ENCODE measurements at regions not wholly inside any gene's neighbourhood (a gene's known extent, or its start where the extent isn't known, plus 50 kb on each side); places are given as distances from the start of the nearest gene placed in this dataset.
"Not testable (repeated sequence)": the region's sequence is repeated elsewhere in the genome, so short reads cannot be mapped to it uniquely, and the experiment has no call there.

GRCh38 chrX:51047950-51048349 is 137.4 kb downstream of the BMP15 start:
- POLR2A ChIA-PET: no interaction called here
- TF ChIP-seq CTCF (IDR thresholded peaks at IDR 0.05; ENCODE audit: control extremely low read depth, extremely low read depth, low read depth, missing control alignments): no peak
- DNase-seq (ENCODE audit: extremely low spot score): no peak
- CTCF ChIA-PET: interaction anchor here (1.2 kb wide), 1 partner anchor 357 kb away, joined by 3 read pairs; no protein-coding TSS in a partner anchor

GRCh38 chrX:51053741-51054140 is 143.2 kb downstream of the BMP15 start:
- DNase-seq (ENCODE audit: extremely low spot score): no peak
- TF ChIP-seq CTCF (IDR thresholded peaks at IDR 0.05; ENCODE audit: control extremely low read depth, extremely low read depth, low read depth, missing control alignments): no peak
- CTCF ChIA-PET: no interaction called here
- POLR2A ChIA-PET: no interaction called here

- no peak for TF ChIP-seq CTCF (IDR thresholded peaks at IDR 0.05; ENCODE audit: control extremely low read depth, extremely low read depth, low read depth, missing control alignments)
- DNase-seq (ENCODE audit: extremely low spot score): no peak
- CTCF ChIA-PET: no interaction called here
- POLR2A ChIA-PET: no interaction called here
Observed at GRCh38 chrX:51098046-51098445, 187.5 kb downstream of the BMP15 start.

DNA sequence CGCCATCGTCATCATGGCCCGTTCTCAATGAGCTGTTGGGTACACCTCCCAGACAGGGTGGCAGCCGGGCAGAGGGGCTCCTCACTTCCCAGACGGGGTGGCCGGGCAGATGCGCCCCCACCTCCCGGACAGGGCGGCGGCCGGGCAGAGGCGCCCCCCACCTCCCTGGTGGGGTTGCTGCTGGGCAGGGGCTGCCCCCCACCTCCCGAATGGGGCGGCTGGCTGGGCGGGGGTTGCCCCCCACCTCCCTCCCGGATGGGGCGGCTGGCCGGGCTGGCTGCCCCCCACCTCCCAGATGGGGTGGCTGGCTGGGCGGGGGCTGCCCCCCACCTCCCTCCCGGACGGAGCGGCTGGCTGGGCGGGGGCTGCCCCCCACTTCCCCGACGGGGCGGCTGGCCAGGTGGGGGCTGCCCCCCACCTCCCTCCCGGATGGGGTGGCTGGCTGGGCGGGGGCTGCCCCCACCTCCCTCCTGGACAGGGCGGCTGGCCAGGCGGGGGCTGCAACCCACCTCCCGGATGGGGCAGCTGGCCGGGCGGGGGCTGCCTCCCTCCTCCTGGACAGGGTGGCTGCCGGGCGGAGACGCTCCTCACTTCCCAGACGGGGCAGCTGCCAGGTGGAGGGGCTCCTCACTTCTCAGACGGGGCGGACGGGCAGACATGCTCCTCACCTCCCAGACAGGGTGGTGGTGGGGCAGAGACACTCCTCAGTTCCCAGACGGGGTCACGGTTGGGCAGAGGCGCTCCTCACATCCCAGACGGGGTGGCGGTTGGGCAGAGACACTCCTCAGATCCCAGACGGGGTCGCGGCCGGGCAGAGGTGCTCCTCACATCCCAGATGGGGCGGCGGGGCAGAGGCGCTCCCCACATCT is 208.8 kb downstream of the BMP15 start:
- DNase-seq (ENCODE audit: extremely low spot score); POLR2A ChIA-PET; CTCF ChIA-PET: not testable (repeated sequence)

- DNase-seq (ENCODE audit: extremely low spot score); CTCF ChIA-PET; POLR2A ChIA-PET: not testable (repeated sequence)
Observed at GRCh38 chrX:51125743-51126142, 206.9 kb upstream of the NUDT10 start.

DNA sequence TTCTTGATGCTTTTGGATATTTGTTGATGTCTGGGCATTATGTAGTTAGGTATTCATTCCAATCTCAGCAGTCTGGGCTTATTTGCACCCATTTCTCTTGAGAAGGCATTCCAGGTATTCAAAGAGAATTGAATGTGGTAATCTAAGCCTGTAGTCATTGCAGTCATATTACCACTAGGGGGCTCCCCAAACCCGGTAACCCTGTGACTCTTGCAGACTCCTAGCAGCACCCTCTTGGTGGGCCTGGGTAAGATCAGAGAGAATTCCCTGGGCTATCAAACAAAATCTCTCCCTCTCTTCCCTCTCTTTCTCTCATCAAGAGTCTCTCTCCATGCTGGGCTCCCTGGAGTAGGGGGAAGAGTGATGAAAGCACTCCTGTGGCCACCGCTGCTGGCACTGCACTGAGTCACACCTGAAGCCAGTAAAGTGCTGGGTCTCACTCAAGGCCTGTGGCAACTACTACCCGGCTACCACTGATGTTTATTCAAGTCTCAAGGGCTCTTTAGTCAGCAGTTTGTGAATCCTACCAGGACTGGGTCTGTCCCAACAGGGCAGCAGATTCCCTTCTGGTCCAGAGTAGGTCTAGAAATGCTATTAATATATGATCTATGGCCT is 187.7 kb upstream of the NUDT10 start:
- POLR2A ChIA-PET: no interaction called here
- DNase-seq (ENCODE audit: extremely low spot score): peak; percentile 21
- TF ChIP-seq CTCF (IDR thresholded peaks at IDR 0.05; ENCODE audit: control extremely low read depth, extremely low read depth, low read depth, missing control alignments): peak; percentile 38
- CTCF ChIA-PET: interaction anchor here (1.2 kb wide), 1 partner anchor 10 kb away, joined by 4 read pairs; no protein-coding TSS in a partner anchor

DNA sequence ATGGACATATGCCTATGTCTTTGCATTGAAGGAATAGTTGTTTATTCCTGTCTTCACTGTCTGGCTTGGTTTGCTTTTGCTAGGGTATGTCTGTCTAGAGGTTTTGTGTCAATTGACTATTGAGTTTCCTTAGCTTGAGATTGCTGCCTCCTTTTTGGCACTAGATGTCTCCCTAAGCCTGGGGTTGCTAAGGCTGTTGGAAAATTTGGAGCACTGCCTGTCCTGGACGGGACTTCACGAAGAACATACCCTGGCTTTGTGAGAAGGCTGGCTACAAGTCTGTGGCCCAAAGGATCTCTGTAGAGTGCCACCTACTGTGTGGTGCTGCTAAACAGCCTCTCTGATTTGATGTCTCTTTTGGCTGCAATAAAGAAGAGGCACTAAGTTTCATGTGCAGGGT is 183.8 kb upstream of the NUDT10 start:
- no peak for TF ChIP-seq CTCF (IDR thresholded peaks at IDR 0.05; ENCODE audit: control extremely low read depth, extremely low read depth, low read depth, missing control alignments)
- POLR2A ChIA-PET: no interaction called here
- CTCF ChIA-PET: no interaction called here
- no peak for DNase-seq (ENCODE audit: extremely low spot score)

All from GM10248 (cell line).